Activated CD4-positive, CD25-positive, alpha-beta regulatory T cell treated with anti-CD3 and anti-CD28 coated beads, Interleukin-2, amount 50 U/mL, for 16 hours (primary cell): ENCODE measurements at regions not wholly inside any gene's neighbourhood (a gene's known extent, or its start where the extent isn't known, plus 50 kb on each side); places are given as distances from the start of the nearest gene placed in this dataset.

Source experiments
- DNase-seq: peaks from one replicate; pipeline ENCODE4 v3.0.0-alpha.2; 2020; ENCODE audit warnings: low read depth, low spot score

- no peak for DNase-seq
Measured at GRCh38 chr5:2206293-2207108, 323.8 kb upstream of the IRX4 start.

DNA sequence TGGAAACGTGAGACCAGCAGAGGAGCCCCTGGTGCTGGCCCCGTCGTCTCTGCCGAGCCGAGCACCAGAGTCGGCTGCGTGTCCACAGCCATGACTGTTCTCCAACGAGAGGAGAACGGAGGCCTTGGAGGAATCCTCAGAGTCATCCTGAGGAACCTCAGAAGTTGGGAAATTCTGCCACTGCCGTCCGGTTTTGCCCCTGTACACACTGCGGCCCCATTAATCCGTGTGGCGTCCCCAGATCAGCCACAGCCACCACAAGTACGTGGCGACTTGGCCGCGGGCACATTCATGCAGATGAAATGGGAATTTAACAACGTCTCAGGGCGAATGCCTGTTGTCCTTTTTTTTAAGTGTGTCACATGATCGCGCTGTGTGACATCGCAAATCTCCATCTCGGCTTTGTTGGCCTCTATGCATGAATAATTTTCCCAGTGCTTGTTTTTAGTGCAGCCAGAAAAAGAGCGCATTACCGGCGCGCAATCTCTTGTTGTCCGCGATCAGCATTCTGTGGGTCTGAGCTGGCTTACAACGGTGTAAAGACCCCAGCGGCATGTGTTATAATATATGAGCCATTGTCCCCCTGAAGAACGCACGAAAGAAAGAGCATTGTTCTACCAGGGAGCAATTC lies 323.0 kb upstream of the IRX4 start:
- no peak for DNase-seq

DNA sequence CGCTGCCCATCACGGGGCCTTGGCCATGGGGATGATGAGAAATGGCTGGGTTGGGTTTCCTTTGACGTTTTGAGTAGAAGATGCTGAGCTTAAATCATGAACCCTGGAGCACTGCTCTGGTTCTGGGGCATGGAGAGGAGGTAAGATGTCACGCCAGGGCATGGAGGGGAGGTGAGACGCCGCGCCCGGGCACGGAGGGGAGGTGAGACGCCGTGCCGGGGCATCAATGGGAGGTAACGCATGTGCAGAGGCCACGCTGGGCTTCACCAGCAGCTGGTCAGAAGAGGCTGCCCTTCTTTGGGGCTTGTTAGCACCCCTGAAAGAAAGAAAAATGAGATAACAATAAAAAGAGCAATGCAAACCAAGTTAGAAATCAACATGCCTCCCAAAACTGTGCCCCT lies 322.5 kb upstream of the IRX4 start:
- no peak for DNase-seq

DNA sequence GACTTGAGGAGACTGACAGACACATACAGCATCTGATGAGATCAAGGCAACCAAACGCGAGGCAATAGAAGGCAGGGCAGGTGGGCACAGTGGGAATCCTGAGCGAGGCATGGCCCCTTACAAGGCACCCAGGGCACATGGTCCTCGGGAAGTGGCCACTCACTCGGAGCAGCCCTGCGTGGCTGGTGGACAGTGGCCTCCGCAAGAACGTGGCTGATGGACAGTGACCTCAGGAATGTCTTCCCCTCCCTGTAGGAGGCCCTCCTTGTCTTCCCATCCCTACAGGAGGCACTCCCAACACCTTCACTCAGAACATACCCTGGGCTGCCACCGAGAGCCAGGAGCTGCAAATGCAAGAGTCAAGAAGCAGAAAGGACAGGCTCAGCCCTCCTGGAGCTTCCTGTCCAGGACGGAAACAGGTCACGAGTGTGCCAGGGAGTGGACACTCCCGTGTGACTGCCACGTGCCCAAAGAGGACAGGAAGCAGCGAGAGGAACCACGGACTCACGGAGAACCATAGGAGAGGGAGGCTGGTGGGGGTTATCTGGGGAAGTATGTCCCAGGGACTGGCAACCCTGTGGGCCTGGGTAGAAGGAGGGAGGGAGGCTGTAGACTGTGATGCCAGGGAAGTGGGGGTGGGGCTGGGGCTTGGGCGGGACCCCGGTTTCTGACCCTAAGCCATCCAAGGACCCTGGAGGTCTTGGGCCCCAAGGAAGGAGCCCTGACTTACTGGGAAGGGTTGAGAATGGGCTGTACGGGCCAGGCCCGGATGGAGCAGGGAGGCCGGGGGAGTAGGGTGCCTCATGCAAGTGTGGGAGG lies 321.9 kb upstream of the IRX4 start:
- DNase-seq, result no peak

DNA sequence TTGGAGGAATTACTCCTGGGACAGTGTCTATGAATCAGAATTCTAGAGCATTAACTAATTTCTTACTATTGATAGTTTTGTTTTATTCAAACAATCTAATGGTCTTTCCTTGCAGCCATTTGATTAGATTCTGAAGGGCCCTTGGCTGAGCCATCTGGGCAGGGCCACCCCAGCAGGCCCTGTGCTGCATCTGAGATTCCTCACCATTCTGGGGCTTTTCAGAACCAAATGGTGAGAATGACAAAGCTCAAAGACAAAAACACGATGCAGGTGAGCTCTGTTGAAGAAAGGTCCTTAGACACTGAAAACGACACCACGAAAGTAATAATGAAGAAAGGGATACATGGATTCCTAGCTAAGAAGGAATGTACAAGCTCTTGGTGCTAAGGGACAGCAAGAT lies 321.0 kb upstream of the IRX4 start:
- DNase-seq, result no peak

- DNase-seq, result no peak
Measured at GRCh38 chr5:2201832-2202231, 319.1 kb upstream of the IRX4 start.

- DNase-seq, result no peak
Measured at GRCh38 chr5:2201421-2201820, 318.7 kb upstream of the IRX4 start.

GRCh38 chr5:2201011-2201410 lies 318.3 kb upstream of the IRX4 start:
- DNase-seq, result no peak

DNA sequence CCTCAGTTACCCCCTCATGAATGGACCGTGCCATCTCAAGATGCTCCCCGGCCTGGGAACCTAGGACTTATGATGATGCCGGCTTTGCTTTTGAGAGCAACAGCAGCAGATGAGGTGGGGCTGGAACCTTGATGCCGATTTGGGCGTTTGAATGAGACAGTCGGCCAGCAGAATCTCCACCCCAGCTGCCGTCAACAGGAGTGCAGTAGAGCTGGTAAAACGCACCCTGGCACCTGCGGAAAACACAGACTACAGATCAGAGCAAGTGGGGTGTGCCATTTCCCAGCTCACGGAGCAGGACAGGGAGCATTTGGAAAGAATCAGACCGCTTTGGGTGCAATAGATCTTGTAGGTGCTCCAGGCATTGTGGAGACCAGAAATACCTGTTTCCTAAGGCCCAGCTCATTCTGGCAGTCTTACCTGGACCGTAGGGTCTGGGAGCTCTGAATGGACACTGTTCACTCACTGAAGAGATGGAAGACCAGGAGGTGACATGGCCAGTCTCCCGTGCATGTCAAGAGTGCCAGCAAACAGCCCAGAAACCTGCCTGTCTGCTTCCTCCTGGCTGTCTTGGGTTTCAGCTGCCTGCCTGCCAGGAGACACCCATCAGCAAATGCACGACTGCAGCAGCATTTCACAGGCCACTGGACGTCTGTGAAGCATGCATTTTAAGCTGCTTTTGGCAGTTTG lies 317.7 kb upstream of the IRX4 start:
- no peak for DNase-seq

GRCh38 chr5:2199697-2200096 lies 317.0 kb upstream of the IRX4 start:
- no peak for DNase-seq

DNA sequence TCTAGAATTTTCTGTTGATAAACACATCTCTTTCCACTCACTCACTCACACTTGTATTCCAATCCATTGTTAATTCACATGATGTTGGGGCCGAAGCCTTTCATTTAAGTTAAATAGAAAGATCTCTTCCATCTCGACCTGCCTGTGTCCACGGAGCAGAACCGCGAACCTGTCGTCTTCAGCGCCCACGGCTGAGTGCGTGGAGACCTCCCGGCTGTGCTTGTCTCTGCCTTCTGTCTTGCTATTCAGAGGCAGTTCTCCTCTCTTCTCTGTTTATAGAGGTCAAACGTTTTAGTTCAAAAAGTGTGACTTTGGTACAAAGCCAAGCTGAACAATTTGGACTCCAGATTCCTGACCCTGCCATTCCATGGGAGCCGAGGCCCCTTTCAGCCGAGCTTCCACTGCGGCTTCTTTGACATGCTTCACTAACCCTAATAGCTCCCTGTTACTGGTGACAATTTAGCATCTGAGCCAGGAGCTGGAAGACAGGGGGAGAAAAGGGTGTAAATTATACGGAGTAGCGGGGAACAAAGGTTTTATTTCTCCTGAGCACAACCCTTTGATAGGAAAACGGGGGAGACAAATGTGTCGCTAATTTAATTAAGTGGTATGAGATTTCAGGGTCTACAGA lies 314.4 kb upstream of the IRX4 start:
- no peak for DNase-seq

GRCh38 chr5:2196416-2196815 lies 313.7 kb upstream of the IRX4 start:
- DNase-seq, result no peak

DNA sequence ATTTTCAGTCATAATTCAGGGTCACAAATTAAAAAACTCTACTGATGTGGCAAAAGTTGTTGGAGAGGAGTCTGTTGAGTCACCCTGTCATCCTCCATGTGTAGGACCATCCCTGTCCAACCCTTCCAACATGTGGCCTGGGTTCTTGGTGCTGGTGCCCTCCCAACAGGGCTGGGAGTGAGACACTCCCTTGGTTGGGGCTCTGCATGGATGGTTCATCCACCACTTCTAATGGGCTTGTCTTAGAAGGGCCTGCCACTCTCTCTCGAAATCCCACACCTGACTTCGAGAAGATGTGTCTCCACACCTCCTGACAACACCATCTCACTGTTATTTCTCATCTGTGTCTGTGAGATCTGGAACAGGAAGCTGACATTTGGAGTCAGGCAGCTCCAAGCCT lies 312.2 kb upstream of the IRX4 start:
- no peak for DNase-seq

DNA sequence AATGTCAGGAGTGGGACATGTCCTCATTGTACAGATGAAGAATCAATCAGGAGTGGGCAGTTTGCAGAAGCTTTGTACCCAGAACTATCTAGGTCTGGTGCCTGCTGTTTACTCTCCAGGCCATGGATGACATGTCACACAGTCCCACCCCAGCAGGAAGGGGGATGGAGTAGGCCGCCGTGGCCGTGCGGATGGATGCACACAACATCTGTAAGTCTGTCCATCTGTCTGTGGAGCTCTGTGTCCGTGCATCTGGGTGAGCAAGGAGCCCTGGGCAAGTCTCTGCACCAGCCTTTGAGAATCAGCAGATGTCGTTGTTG lies 311.5 kb upstream of the IRX4 start:
- DNase-seq, result no peak

GRCh38 chr5:2193542-2194235 lies 311.0 kb upstream of the IRX4 start:
- no peak for DNase-seq

DNA sequence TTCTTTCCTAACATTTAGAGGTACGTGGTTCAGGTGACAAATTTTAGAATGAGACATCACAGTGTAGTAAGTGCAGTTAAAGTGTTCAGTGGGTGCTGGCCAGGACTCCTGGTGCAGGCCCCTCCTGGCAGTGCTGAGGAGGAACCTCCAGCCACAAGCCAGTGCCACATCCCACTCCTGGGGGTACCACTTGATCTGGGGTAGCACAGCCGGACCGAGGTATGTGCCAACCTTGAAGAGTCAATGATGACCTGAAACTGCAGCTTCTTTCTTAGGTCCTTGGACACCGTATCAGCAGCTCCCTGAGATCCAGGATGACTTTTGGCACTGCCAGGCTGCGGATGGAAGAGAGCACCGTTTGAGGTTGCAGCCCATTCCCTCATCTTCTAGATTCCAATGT lies 310.4 kb upstream of the IRX4 start:
- DNase-seq, result no peak

DNA sequence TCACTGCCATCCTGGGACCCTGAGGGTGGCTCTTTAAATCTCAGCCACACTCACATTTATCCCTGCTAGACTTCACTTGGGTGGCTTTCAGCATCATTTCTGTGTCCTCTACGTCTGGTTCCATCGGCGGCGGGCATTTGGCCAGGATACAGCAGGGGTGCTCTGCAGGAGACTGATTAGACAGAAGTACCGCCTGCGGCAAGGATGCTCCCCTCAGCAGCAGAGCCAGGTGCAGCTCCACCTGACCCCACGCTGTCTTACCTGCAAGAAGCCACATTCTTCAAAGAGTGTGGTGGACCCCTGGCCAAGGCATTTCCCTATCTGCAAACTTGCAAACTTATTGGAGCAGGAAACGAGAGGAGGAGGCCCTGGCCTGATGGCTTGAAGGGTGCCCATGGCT lies 309.8 kb upstream of the IRX4 start:
- DNase-seq, result no peak

DNA sequence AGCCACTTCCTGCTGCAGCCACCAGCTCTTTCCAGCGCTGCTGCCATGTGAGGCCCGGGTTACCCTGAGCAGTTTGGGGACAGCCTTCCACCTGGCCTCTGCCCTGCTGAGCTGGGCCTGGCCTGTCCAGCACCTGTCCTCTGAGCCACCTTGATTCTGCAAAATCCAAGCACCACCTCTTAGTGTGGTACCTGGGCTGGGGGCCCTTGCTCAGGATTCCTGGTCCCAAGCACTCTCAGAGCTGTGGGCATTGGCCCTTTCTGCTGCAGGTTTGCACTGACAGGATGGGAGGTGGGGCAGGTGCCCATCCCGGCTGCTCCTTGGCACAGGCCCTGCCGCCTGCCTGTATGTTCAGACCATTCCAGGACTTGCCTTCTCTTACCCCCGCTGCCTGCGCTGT lies 309.2 kb upstream of the IRX4 start:
- DNase-seq, result no peak

DNA sequence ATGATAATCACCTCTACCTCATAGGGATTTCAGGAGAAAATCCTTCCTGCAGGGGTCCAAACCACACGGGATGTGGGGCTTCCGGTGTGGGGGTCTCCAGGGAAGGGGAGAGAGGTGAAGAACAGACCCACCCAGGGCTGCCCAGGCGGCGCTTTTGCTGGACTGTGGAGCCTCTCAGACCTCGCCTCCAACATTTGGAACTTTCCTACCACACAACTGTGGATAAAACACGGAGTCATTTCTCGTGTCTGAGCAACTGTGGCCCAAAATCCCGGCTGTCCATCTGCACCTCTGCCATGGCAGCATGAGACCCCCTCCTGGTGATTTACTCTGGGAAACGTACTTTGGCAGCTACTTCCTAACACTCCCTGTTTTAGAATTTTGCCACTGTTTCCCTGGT lies 307.8 kb upstream of the IRX4 start:
- no peak for DNase-seq

GRCh38 chr5:2188661-2189060 lies 305.9 kb upstream of the IRX4 start:
- no peak for DNase-seq

DNA sequence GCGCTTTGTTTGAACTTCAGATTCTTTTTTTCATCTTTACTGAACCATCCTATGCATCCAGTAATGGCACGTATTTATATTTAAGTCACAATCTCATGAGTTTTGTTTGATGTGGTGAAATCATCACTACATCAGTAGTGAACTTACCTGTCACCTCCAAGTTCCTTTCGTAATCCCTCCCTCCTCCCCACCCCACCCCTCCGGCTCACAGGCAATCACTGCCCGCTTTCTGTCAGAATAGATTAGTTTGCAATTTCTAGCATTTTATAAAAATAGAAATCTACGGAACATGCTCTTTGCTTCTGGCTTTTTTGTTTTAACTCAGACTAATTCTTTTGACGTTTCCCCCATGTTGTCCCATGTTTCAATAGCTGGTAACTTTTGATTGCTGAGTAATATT lies 305.4 kb upstream of the IRX4 start:
- no peak for DNase-seq
